Astrocyte of the cerebellum (primary cell): ENCODE measurements at regions not wholly inside any gene's neighbourhood (a gene's known extent, or its start where the extent isn't known, plus 50 kb on each side); places are given as distances from the start of the nearest gene placed in this dataset.

Source experiments
- DNase-seq: peaks from one replicate; pipeline ENCODE4 v3.0.0-alpha.2; 2011; ENCODE audit warnings: low read depth
- H3K4me3 ChIP-seq: 2 replicates; pipeline ENCODE4 v1.5.1; 2011; ENCODE audit warnings: mild to moderate bottlenecking, low read depth, low read length, moderate library complexity
- CTCF ChIP-seq: IDR thresholded peaks from 2 replicates; pipeline ENCODE4 v1.5.1; 2012; ENCODE audit warnings: low read length, low read depth, moderate library complexity, mild to moderate bottlenecking; ENCODE audit errors: missing control alignments
- in situ Hi-C: cut with HindIII; loops from 2 replicates; pipeline ENCODE4 v1.10.0; 2017; ENCODE audit warnings: low sequenced_read_pairs

GRCh38 chr6:82097676-82098075, 149.9 kb downstream of the IBTK start:
- in situ Hi-C loops: no loop called here
- no peak for TF ChIP-seq CTCF
- DNase-seq: no peak
- no peak overlapping the region for H3K4me3 ChIP-seq

DNA sequence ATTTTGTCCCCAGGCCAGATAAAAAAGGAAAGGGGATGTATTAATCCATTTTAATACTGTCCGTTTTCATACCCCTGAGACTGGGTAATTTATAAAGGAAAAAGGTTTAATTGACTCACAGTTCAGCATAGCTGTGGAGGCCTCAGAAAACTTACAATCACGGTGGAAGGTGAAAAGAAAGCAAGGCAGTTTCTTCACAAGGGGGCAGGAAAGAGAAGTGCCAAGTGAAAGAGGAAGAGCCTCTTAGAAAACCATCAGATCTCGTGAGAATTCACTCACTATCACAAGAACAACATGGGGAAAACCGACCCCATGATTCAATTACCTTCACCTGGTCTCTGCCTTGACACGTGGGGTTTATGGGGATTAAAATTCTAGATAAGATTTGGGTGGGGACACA, 152.5 kb downstream of the IBTK start:
- in situ Hi-C loops: no loop called here
- no peak for TF ChIP-seq CTCF
- no peak for DNase-seq
- no peak overlapping the region for H3K4me3 ChIP-seq

- no peak for DNase-seq
- TF ChIP-seq CTCF: no peak
- no peak overlapping the region for H3K4me3 ChIP-seq
- in situ Hi-C loops: no loop called here
Measured at GRCh38 chr6:82094166-82094806, 153.3 kb downstream of the IBTK start.

DNA sequence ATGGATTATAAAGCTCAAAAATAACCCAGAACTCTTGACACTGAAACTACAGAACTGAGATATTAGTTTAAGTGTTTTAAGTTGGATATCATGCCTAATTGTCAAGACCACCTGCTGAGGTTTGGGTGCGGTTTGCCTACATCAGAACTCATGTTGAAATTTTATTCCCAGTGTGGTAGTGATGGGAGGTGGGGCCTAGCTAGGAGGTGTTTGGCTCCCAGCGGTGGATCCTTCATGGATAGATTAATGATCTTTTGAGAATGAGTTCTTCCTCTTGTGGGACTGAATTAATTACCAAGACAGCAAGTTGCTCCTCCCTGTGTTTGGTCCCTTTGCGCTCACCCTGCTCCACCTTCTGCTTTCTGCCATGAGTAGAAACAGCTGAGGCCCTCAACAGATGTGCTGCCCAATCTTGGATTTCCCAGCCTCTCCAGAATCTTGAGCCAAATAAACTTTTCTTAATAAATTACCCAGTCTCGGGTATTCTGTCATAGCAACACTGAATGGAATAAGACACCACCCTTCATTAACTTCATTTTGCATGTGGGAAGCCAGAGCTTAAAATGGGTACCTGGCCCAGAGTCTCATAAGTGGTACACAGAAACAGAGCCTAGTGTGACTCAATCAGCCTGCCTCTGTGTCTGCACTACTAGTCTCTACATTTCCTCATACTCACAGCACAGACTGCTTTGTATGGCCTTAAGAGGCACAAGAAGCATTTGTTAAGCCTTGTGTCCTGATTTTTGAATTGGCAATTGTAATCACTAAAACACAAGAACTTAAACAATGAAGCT, 158.4 kb downstream of the IBTK start:
- in situ Hi-C loops: no loop called here
- no peak for TF ChIP-seq CTCF
- no peak for DNase-seq
- no peak overlapping the region for H3K4me3 ChIP-seq

GRCh38 chr6:82086944-82087343, 160.6 kb downstream of the IBTK start:
- no peak for TF ChIP-seq CTCF
- no peak for DNase-seq
- H3K4me3 ChIP-seq: no peak overlapping the region
- in situ Hi-C loops: no loop called here

GRCh38 chr6:82085701-82086100, 161.8 kb downstream of the IBTK start:
- no peak for TF ChIP-seq CTCF
- no peak overlapping the region for H3K4me3 ChIP-seq
- in situ Hi-C loops: no loop called here
- DNase-seq: no peak
